CD4-positive, alpha-beta T cell (primary cell): ENCODE measurements at regions not wholly inside any gene's neighbourhood (a gene's known extent, or its start where the extent isn't known, plus 50 kb on each side); places are given as distances from the start of the nearest gene placed in this dataset.

Experiments used
- ATAC-seq: fragments of 200-7000 bp; cut with Tn5 transposase; one replicate; pipeline ENCODE4 v1.10.0; 2022; ENCODE audit warnings: mild to moderate bottlenecking; ENCODE audit not compliant: poor library complexity
- CTCF ChIA-PET: fragments of 350-600 bp; sonication (Branson Sonifier 250); formaldehyde crosslinking; loops from one replicate; lab custom pipeline; 2021; ENCODE audit warnings: antibody characterized with exemption, inconsistent platforms; lab: Charles Lee
- POLR2A ChIA-PET: fragments of 350-600 bp; sonication (Branson Sonifier 250); formaldehyde crosslinking; loops from one replicate; lab custom pipeline; 2021; ENCODE audit warnings: antibody characterized with exemption, inconsistent platforms; lab: Charles Lee
- DNase-seq, 14 experiments: peaks; one replicate each; pipeline ENCODE4 v3.0.0-alpha.2; 2013 to 2020; ENCODE audit warnings: mixed read lengths in 2 of 14
- H3K27ac ChIP-seq, 2 donors: one replicate each; pipeline versions ENCODE4 v1.5.1 to v1.7.0; 2013; ENCODE audit warnings: low read length in 2 of 2, low read depth in 1 of 2, mild to moderate bottlenecking in 1 of 2
- H3K27me3 ChIP-seq, 2 experiments: 1 replicate in 1 of 2; 2 replicates in 1 of 2; pipeline versions ENCODE4 v1.6.1 to v1.7.0; 2013; ENCODE audit warnings: low read length in 2 of 2, control low read depth in 1 of 2, mild to moderate bottlenecking in 1 of 2, moderate library complexity in 1 of 2; ENCODE audit not compliant: insufficient read depth in 2 of 2, control insufficient read depth in 1 of 2
- H3K36me3 ChIP-seq: one replicate; pipeline ENCODE4 v1.6.1; 2013; ENCODE audit warnings: low read length, control low read depth; ENCODE audit not compliant: insufficient read depth
- H3K4me1 ChIP-seq: one replicate; pipeline ENCODE4 v1.6.1; 2013; ENCODE audit warnings: low read length, control low read depth; ENCODE audit not compliant: insufficient read depth
- H3K4me3 ChIP-seq: one replicate; pipeline ENCODE4 v1.5.1; 2013; ENCODE audit warnings: mild to moderate bottlenecking, low read length, moderate library complexity
- H3K9me3 ChIP-seq, 2 experiments: 1 replicate in 1 of 2; 2 replicates in 1 of 2; pipeline versions ENCODE4 v1.6.1 to v1.7.0; 2013; ENCODE audit warnings: low read length in 2 of 2, mild to moderate bottlenecking in 2 of 2, control low read depth in 1 of 2, moderate library complexity in 1 of 2; ENCODE audit not compliant: control insufficient read depth in 1 of 2, insufficient read depth in 1 of 2
- H3K27ac Mint-ChIP-seq: one replicate; pipeline ENCODE4 v1.8.0; 2020; ENCODE audit warnings: mixed read lengths
- H3K27me3 Mint-ChIP-seq: one replicate; pipeline ENCODE4 v1.8.0; 2021; ENCODE audit warnings: mixed read lengths
- H3K36me3 Mint-ChIP-seq: one replicate; pipeline ENCODE4 v1.8.0; 2021; ENCODE audit warnings: low read depth, mixed read lengths
- H3K4me1 Mint-ChIP-seq: one replicate; pipeline ENCODE4 v1.8.0; 2021; ENCODE audit warnings: low read depth, mixed read lengths
- H3K4me3 Mint-ChIP-seq: one replicate; pipeline ENCODE4 v1.8.0; 2020; ENCODE audit warnings: mild to moderate bottlenecking, mixed read lengths
- H3K9me3 Mint-ChIP-seq: one replicate; pipeline ENCODE4 v1.8.0; 2020; ENCODE audit warnings: mixed read lengths
- intact Hi-C, 2 experiments: fragments of 100-400 bp; cut with DNase I in 1 of 2; cut with micrococcal nuclease in 1 of 2; formaldehyde crosslinking; loops; one replicate each; pipeline versions ENCODE4 v1.15.1 to v1.9.0; 2023 to 2025; cut with DNase I, micrococcal nuclease
- TF ChIP-seq, protein P1 (sequence below): fragments of 200-600 bp; IDR thresholded peaks from one replicate; pipeline ENCODE4 v1.8.0; 2022; ENCODE audit warnings: antibody characterized with exemption, mild to moderate bottlenecking

GRCh38 chr10:91711885-91712680 lies 79.2 kb upstream of the PPP1R3C start:
- Histone ChIP-seq H3K9me3 (no peaks in the 10 kb centered on the region), H3K4me1 (no peaks in the 10 kb centered on the region), H3K27me3 (peaks cover 7 to 12% of the 10 kb centered on the region in 2 experiments), H3K4me3 (no peak overlapping the region), H3K36me3 (no peaks in the 10 kb centered on the region), H3K27ac (no peak overlapping the region)
- ATAC-seq: no peak
- Mint-ChIP-seq H3K27ac (no peak overlapping the region), H3K9me3 (no peaks in the 10 kb centered on the region), H3K27me3 (peaks cover 37% of the 10 kb centered on the region), H3K4me3 (no peak overlapping the region), H3K4me1 (no peaks in the 10 kb centered on the region), H3K36me3 (no peaks in the 10 kb centered on the region)
- POLR2A ChIA-PET: no interaction called here
- CTCF ChIA-PET: no interaction called here
- intact Hi-C loops: loop anchor here in 1 of 2 experiments (10.0 kb wide), 1 partner anchor 637 kb away; no protein-coding TSS in a partner anchor
- DNase-seq: no peak
- TF ChIP-seq, protein P1, sequence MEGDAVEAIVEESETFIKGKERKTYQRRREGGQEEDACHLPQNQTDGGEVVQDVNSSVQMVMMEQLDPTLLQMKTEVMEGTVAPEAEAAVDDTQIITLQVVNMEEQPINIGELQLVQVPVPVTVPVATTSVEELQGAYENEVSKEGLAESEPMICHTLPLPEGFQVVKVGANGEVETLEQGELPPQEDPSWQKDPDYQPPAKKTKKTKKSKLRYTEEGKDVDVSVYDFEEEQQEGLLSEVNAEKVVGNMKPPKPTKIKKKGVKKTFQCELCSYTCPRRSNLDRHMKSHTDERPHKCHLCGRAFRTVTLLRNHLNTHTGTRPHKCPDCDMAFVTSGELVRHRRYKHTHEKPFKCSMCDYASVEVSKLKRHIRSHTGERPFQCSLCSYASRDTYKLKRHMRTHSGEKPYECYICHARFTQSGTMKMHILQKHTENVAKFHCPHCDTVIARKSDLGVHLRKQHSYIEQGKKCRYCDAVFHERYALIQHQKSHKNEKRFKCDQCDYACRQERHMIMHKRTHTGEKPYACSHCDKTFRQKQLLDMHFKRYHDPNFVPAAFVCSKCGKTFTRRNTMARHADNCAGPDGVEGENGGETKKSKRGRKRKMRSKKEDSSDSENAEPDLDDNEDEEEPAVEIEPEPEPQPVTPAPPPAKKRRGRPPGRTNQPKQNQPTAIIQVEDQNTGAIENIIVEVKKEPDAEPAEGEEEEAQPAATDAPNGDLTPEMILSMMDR: no peak

GRCh38 chr10:91709394-91709798 lies 76.5 kb upstream of the PPP1R3C start:
- TF ChIP-seq, protein P1: no peak
- Mint-ChIP-seq H3K4me1 (no peaks in the 10 kb centered on the region), H3K27me3 (peaks cover 33% of the 10 kb centered on the region), H3K36me3 (no peaks in the 10 kb centered on the region), H3K27ac (no peak overlapping the region), H3K9me3 (no peaks in the 10 kb centered on the region), H3K4me3 (no peak overlapping the region)
- CTCF ChIA-PET: no interaction called here
- ATAC-seq (no peak), DNase-seq (no peak)
- no peaks in the 10 kb centered on the region for H3K36me3 ChIP-seq
- H3K27ac ChIP-seq: no peak overlapping the region
- peaks cover 6 to 7% of the 10 kb centered on the region in 2 experiments for H3K27me3 ChIP-seq
- intact Hi-C loops: no loop called here
- no peaks in the 10 kb centered on the region for H3K9me3 ChIP-seq
- no peaks in the 10 kb centered on the region for H3K4me1 ChIP-seq
- H3K4me3 ChIP-seq: no peak overlapping the region
- POLR2A ChIA-PET: no interaction called here

DNA sequence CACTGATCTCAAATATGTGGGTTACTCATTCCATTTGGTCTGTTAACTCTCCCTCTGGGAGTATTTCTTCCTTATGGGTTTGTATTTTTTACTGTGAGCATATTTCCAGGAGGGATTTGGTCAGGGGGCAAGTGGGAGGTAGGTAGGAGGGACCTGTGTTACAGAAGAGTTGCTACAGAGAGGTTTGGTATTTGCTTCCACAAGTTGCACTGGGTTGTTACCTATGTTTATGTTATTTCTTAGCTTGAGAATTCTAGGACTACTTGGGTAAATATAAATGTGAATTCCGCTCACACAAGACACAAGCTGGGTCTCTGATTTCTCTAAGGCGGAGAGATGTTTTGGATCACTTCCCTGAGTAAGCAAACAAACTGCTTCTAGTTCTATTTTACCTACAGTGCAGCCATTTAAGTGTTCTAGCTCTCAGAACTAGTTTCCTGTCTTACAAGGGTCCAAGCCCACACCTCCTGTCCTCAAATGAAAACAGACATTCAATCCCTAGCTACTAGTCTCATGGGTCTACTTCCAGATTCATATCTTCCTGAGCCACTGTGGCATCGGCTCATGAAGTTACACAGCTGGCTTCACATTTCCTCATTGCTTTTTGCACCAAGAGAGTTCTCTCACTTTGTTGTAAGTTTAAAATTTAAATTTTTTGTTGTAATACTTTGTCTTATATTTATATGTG lies 75.4 kb upstream of the PPP1R3C start:
- Histone ChIP-seq H3K27ac (no peak overlapping the region), H3K4me3 (no peak overlapping the region), H3K9me3 (no peaks in the 10 kb centered on the region), H3K36me3 (no peaks in the 10 kb centered on the region), H3K27me3 (peaks cover 0 to 3% of the 10 kb centered on the region in 2 experiments), H3K4me1 (no peaks in the 10 kb centered on the region)
- TF ChIP-seq, protein P1: no peak
- no peak overlapping the region for H3K27ac Mint-ChIP-seq
- H3K27me3 Mint-ChIP-seq: peaks cover 27% of the 10 kb centered on the region
- H3K4me3 Mint-ChIP-seq: no peak overlapping the region
- no peaks in the 10 kb centered on the region for H3K4me1 Mint-ChIP-seq
- DNase-seq: no peak
- H3K36me3 Mint-ChIP-seq: no peaks in the 10 kb centered on the region
- CTCF ChIA-PET: interaction anchor here (1.4 kb wide), 1 partner anchor 28 kb away, joined by 4 read pairs; no protein-coding TSS in a partner anchor
- POLR2A ChIA-PET: no interaction called here
- H3K9me3 Mint-ChIP-seq: no peaks in the 10 kb centered on the region
- ATAC-seq: no peak
- intact Hi-C loops: no loop called here
